ENCODE measurements at regions not wholly inside any gene's neighbourhood (a gene's known extent, or its start where the extent isn't known, plus 50 kb on each side); places are given as distances from the start of the nearest gene placed in this dataset.

DNA sequence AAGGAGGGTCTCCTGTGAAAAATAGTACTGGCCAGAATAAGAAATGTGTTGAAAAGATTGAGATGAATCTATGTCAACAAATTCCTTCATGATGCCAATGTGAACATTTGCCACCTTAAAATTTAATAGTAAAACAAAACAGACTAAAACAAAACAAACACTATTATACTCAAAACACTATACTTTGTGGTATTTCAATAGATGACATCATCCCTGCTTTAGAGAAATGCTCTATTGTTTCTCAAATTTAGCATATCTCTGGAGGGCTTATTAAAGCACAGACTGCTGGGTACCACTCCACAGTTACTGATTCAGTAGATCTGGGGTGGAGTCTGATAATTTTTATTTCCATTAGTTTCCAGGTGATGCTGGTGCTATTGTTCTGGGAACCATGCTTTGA is 579.4 kb upstream of the FAM98A start:
- H3K27ac ChIP-seq (ENCODE audit: low read depth in 1 of 3, low read length in 2 of 3), result no peak overlapping the region
- no peak overlapping the region for H3K4me3 ChIP-seq (ENCODE audit: low read depth in 1 of 3, low read length in 3 of 3)
- no peaks in the 10 kb centered on the region for H3K36me3 ChIP-seq (ENCODE audit: control insufficient read depth in 3 of 3, insufficient read depth in 2 of 3, low read depth in 1 of 3, low read length in 3 of 3)
- DNase-seq (no peak), FAIRE-seq (no peak)
- H3K9me3 ChIP-seq (ENCODE audit: control insufficient read depth in 2 of 2, insufficient read depth in 1 of 2, low read depth in 1 of 2, low read length in 1 of 2), result no peaks in the 10 kb centered on the region
- H3K27me3 ChIP-seq (ENCODE audit: control insufficient read depth in 3 of 3, insufficient read depth in 3 of 3, low read length in 3 of 3), result no peaks in the 10 kb centered on the region
- H3K4me1 ChIP-seq (ENCODE audit: control insufficient read depth in 3 of 3, insufficient read depth in 2 of 3, low read depth in 1 of 3, low read length in 2 of 3), result no peaks in the 10 kb centered on the region

DNA sequence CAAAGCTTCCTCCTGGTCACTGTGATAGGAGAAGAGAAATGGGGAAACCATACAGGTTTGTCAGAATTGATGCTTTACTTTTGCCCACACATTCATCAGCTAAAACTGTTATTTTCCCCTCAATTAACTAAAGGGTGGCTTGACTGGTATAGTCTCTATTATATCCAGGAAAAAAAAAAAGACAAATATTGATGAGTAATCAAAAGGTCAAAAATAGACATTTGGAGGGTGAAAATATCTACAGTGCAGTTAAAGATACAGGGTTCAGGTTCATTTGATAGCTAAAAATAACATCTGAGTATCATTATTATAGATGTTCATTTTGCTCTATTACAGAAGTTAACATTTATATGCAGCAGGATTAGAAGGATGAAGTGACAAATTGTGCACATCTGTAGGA is 577.6 kb upstream of the FAM98A start:
- Histone ChIP-seq H3K4me1 (ENCODE audit: control insufficient read depth in 3 of 3, insufficient read depth in 2 of 3, low read depth in 1 of 3, low read length in 2 of 3) (no peaks in the 10 kb centered on the region), H3K27ac (ENCODE audit: low read depth in 1 of 3, low read length in 2 of 3) (no peak overlapping the region), H3K4me3 (ENCODE audit: low read depth in 1 of 3, low read length in 3 of 3) (no peak overlapping the region), H3K27me3 (ENCODE audit: control insufficient read depth in 3 of 3, insufficient read depth in 3 of 3, low read length in 3 of 3) (no peaks in the 10 kb centered on the region), H3K9me3 (ENCODE audit: control insufficient read depth in 2 of 2, insufficient read depth in 1 of 2, low read depth in 1 of 2, low read length in 1 of 2) (no peaks in the 10 kb centered on the region), H3K36me3 (ENCODE audit: control insufficient read depth in 3 of 3, insufficient read depth in 2 of 3, low read depth in 1 of 3, low read length in 3 of 3) (no peaks in the 10 kb centered on the region)
- FAIRE-seq (no peak), DNase-seq (no peak)

DNA sequence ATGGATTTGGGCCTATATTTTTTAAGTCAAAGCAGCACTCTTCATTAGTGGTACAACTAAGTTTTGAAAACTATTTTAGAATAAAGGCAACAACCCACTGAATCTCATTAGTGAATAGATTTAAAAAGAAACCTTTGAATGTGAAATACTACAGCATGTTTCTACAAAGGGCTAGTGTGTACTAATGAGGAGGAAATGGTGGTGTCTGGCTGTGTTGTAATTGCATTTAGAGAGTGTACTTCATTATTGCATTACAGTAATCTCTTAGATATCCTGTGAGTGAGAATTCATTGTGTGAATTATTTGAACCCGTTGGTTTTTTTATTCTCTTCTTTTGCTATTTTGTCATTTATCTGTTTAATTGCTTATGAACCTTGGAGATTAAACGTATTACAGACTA is 575.4 kb upstream of the FAM98A start:
- FAIRE-seq (no peak), DNase-seq (no peak)
- H3K4me1 ChIP-seq (ENCODE audit: control insufficient read depth in 3 of 3, insufficient read depth in 2 of 3, low read depth in 1 of 3, low read length in 2 of 3), result no peaks in the 10 kb centered on the region

DNA sequence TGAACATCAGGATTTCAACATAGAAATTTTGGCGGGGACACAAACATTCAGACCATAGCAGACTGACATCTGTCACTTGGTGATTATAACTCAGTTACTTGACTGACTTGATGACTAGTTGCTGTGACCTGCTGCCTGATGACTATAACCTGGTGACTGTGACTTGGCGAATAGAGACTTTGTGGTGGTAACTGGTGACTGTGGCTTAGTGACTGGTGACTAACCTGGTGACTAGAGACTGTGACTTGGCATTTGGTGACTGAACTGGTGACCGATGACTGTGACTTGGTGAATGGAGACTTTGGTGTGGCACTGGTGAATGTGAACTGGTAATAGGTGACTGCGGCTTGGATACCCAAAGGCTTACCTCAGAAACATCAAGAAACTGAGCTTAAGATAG is 563.1 kb upstream of the FAM98A start:
- Histone ChIP-seq H3K36me3 (ENCODE audit: control insufficient read depth in 3 of 3, insufficient read depth in 2 of 3, low read depth in 1 of 3, low read length in 3 of 3) (no peaks in the 10 kb centered on the region), H3K4me1 (ENCODE audit: control insufficient read depth in 3 of 3, insufficient read depth in 2 of 3, low read depth in 1 of 3, low read length in 2 of 3) (no peaks in the 10 kb centered on the region), H3K4me3 (ENCODE audit: low read depth in 1 of 3, low read length in 3 of 3) (no peak overlapping the region), H3K27me3 (ENCODE audit: control insufficient read depth in 3 of 3, insufficient read depth in 3 of 3, low read length in 3 of 3) (no peaks in the 10 kb centered on the region), H3K9me3 (ENCODE audit: control insufficient read depth in 2 of 2, insufficient read depth in 1 of 2, low read depth in 1 of 2, low read length in 1 of 2) (no peaks in the 10 kb centered on the region), H3K27ac (ENCODE audit: low read depth in 1 of 3, low read length in 2 of 3) (no peak overlapping the region)
- 82 to 99% (median 89%) methylated on average over 4 of the region's 4 CpGs for WGBS, 3 donors
- DNase-seq, result no peak
- FAIRE-seq, result no peak

More for the DNA sequence above, 575.4 kb upstream of the FAM98A start:
- no peaks in the 10 kb centered on the region for H3K36me3 ChIP-seq (ENCODE audit: control insufficient read depth in 3 of 3, insufficient read depth in 2 of 3, low read depth in 1 of 3, low read length in 3 of 3)
- no peaks in the 10 kb centered on the region for H3K9me3 ChIP-seq (ENCODE audit: control insufficient read depth in 2 of 2, insufficient read depth in 1 of 2, low read depth in 1 of 2, low read length in 1 of 2)
- no peak overlapping the region for H3K27ac ChIP-seq (ENCODE audit: low read depth in 1 of 3, low read length in 2 of 3)
- no peaks in the 10 kb centered on the region for H3K27me3 ChIP-seq (ENCODE audit: control insufficient read depth in 3 of 3, insufficient read depth in 3 of 3, low read length in 3 of 3)
- no peak overlapping the region for H3K4me3 ChIP-seq (ENCODE audit: low read depth in 1 of 3, low read length in 3 of 3)
- WGBS, 3 donors, result 58 to 74% (median 67%) methylated on average over 2 of the region's 2 CpGs

DNA sequence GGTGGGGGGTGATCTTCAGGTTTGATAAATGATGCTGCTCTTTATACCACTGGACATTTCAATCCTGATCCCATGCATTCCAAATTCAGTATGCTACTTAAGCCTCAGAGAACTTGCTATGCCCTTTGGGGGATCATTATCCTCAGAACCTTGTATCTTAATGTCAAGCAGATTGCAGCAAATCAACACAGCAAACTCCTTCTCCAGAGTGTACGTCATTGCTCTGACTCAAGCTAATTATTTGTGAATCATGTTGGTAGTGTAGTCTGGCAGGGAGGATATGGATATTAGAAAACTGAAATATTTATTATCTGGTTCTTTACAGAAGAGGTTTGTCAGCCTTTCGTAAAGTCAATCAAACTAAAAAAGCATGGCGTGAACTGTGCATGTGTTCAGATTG is 562.5 kb upstream of the FAM98A start:
- Histone ChIP-seq H3K4me1 (ENCODE audit: control insufficient read depth in 3 of 3, insufficient read depth in 2 of 3, low read depth in 1 of 3, low read length in 2 of 3) (no peaks in the 10 kb centered on the region), H3K9me3 (ENCODE audit: control insufficient read depth in 2 of 2, insufficient read depth in 1 of 2, low read depth in 1 of 2, low read length in 1 of 2) (no peaks in the 10 kb centered on the region), H3K27ac (ENCODE audit: low read depth in 1 of 3, low read length in 2 of 3) (no peak overlapping the region), H3K36me3 (ENCODE audit: control insufficient read depth in 3 of 3, insufficient read depth in 2 of 3, low read depth in 1 of 3, low read length in 3 of 3) (no peaks in the 10 kb centered on the region), H3K27me3 (ENCODE audit: control insufficient read depth in 3 of 3, insufficient read depth in 3 of 3, low read length in 3 of 3) (no peaks in the 10 kb centered on the region), H3K4me3 (ENCODE audit: low read depth in 1 of 3, low read length in 3 of 3) (no peak overlapping the region)
- 77 to 81% (median 80%) methylated on average over 3 of the region's 3 CpGs for WGBS, 3 donors
- DNase-seq (no peak), FAIRE-seq (no peak)

DNA sequence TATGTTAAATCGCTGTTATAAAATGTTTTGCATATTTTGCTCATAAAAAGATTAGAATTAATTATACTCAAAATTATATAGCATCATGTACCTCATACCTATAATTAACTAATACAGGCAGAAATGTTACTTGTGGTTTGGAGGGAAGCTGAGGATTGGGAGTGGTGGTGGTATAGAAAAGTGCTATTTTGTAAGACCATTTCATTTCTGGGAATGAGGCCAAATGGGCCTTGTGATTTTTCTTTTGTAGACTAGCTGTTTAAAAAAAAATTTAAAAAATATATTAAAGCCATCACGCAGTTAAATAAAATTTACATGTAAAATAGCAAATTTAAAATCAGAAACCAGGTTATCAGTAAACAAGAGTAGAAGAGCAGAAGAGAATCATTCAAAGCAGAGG is 560.8 kb upstream of the FAM98A start:
- H3K9me3 ChIP-seq (ENCODE audit: control insufficient read depth in 2 of 2, insufficient read depth in 1 of 2, low read depth in 1 of 2, low read length in 1 of 2), result no peaks in the 10 kb centered on the region
- FAIRE-seq (no peak), DNase-seq (no peak)
- H3K27ac ChIP-seq (ENCODE audit: low read depth in 1 of 3, low read length in 2 of 3), result no peak overlapping the region
- no peaks in the 10 kb centered on the region for H3K4me1 ChIP-seq (ENCODE audit: control insufficient read depth in 3 of 3, insufficient read depth in 2 of 3, low read depth in 1 of 3, low read length in 2 of 3)
- H3K36me3 ChIP-seq (ENCODE audit: control insufficient read depth in 3 of 3, insufficient read depth in 2 of 3, low read depth in 1 of 3, low read length in 3 of 3), result no peaks in the 10 kb centered on the region
- H3K27me3 ChIP-seq (ENCODE audit: control insufficient read depth in 3 of 3, insufficient read depth in 3 of 3, low read length in 3 of 3), result no peaks in the 10 kb centered on the region
- no peak overlapping the region for H3K4me3 ChIP-seq (ENCODE audit: low read depth in 1 of 3, low read length in 3 of 3)
- 85 to 91% (median 89%) methylated on average over 2 of the region's 2 CpGs for WGBS, 3 donors

DNA sequence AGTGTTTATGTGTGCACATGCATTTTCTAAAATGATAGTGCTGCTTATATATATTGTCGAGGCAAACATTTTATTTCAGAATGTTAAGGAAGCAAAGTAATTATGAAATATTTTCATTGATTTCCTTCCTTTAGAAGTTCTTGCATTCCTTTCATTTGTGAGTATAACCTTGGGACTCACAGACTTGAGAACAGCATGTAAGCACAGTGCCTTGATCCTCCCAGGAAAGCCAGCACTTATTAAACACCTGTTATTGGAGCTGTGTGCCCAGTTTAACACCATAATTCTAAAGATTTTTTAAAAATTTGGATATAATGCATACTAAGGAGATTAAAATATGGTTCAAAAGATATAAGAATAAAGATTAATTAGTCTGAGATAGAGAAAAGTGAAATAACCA is 554.4 kb upstream of the FAM98A start:
- no peak overlapping the region for H3K4me3 ChIP-seq (ENCODE audit: low read depth in 1 of 3, low read length in 3 of 3)
- no peaks in the 10 kb centered on the region for H3K9me3 ChIP-seq (ENCODE audit: control insufficient read depth in 2 of 2, insufficient read depth in 1 of 2, low read depth in 1 of 2, low read length in 1 of 2)
- H3K27ac ChIP-seq (ENCODE audit: low read depth in 1 of 3, low read length in 2 of 3), result no peak overlapping the region
- no peaks in the 10 kb centered on the region for H3K4me1 ChIP-seq (ENCODE audit: control insufficient read depth in 3 of 3, insufficient read depth in 2 of 3, low read depth in 1 of 3, low read length in 2 of 3)
- WGBS, 3 donors, result 74 to 89% (median 76%) methylated on average over 1 of the region's 1 CpG
- no peaks in the 10 kb centered on the region for H3K27me3 ChIP-seq (ENCODE audit: control insufficient read depth in 3 of 3, insufficient read depth in 3 of 3, low read length in 3 of 3)
- DNase-seq (no peak), FAIRE-seq (no peak)
- H3K36me3 ChIP-seq (ENCODE audit: control insufficient read depth in 3 of 3, insufficient read depth in 2 of 3, low read depth in 1 of 3, low read length in 3 of 3), result no peaks in the 10 kb centered on the region

DNA sequence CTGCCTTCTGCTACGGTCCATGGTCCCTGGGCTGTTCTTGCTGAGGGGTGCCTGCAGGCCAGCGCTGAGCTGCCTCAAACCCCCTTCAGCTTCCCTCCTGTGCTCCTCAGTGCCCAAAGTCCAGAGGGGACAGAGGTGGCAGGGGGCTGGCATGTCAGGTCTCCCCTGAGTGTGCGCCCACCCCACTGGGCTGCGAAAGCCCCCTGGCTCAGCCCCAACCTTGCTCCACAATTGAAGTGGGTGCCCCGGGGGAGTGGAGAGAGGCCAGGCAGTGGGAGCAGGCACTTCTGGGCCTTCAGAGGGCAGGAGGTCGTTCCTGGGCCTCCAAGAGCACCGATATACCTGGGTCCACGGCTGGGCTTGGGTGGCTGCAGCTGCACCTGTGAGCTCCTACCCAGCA is 548.7 kb upstream of the FAM98A start:
- Histone ChIP-seq H3K9me3 (ENCODE audit: control insufficient read depth in 2 of 2, insufficient read depth in 1 of 2, low read depth in 1 of 2, low read length in 1 of 2) (peaks cover 0 to 12% of the 10 kb centered on the region in 2 donors), H3K36me3 (ENCODE audit: control insufficient read depth in 3 of 3, insufficient read depth in 2 of 3, low read depth in 1 of 3, low read length in 3 of 3) (no peaks in the 10 kb centered on the region), H3K4me1 (ENCODE audit: control insufficient read depth in 3 of 3, insufficient read depth in 2 of 3, low read depth in 1 of 3, low read length in 2 of 3) (no peaks in the 10 kb centered on the region), H3K4me3 (ENCODE audit: low read depth in 1 of 3, low read length in 3 of 3) (no peak overlapping the region), H3K27me3 (ENCODE audit: control insufficient read depth in 3 of 3, insufficient read depth in 3 of 3, low read length in 3 of 3) (no peaks in the 10 kb centered on the region), H3K27ac (ENCODE audit: low read depth in 1 of 3, low read length in 2 of 3) (no peak overlapping the region)
- WGBS, 3 donors, result 86 to 93% (median 87%) methylated on average over 8 of the region's 8 CpGs
- no peak for DNase-seq
- FAIRE-seq, result no peak

DNA sequence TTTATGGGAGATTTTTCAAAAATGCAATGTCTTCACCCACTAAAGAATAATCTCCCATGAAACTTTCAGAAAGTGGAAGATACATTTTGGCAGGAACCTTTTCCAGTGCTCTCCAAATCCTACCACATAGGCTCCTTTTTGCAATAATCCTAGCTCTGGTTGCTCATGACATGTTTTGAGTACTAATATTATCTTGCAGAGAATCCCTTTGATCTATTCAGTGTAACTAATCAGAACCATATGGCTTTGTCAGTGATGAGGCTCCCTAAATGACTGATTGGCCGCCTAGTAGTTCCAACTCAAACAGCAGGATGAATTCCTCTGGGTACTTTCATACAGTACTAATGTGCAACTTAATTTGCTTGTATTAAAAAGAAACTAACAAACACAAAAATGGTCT is 544.0 kb upstream of the FAM98A start:
- FAIRE-seq, result no peak

More for the DNA sequence above, 544.0 kb upstream of the FAM98A start:
- WGBS, 3 donors, result 75 to 82% (median 76%) methylated on average over 1 of the region's 1 CpG
- no peaks in the 10 kb centered on the region for H3K27me3 ChIP-seq (ENCODE audit: control insufficient read depth in 3 of 3, insufficient read depth in 3 of 3, low read length in 3 of 3)
- peaks cover 0 to 23% of the 10 kb centered on the region in 2 donors for H3K9me3 ChIP-seq (ENCODE audit: control insufficient read depth in 2 of 2, insufficient read depth in 1 of 2, low read depth in 1 of 2, low read length in 1 of 2)
- no peak for DNase-seq
- no peaks in the 10 kb centered on the region for H3K36me3 ChIP-seq (ENCODE audit: control insufficient read depth in 3 of 3, insufficient read depth in 2 of 3, low read depth in 1 of 3, low read length in 3 of 3)
- H3K4me1 ChIP-seq (ENCODE audit: control insufficient read depth in 3 of 3, insufficient read depth in 2 of 3, low read depth in 1 of 3, low read length in 2 of 3), result no peaks in the 10 kb centered on the region
- H3K27ac ChIP-seq (ENCODE audit: low read depth in 1 of 3, low read length in 2 of 3), result no peak overlapping the region
- no peak overlapping the region for H3K4me3 ChIP-seq (ENCODE audit: low read depth in 1 of 3, low read length in 3 of 3)

All from small intestine (tissue), 7 donors.